ENCODE measurements at regions not wholly inside any gene's neighbourhood (a gene's known extent, or its start where the extent isn't known, plus 50 kb on each side); places are given as distances from the start of the nearest gene placed in this dataset.

- TF ChIP-seq BHLHE40 (IDR thresholded peaks at IDR 0.05; ENCODE audit: borderline replicate concordance) (no peak), ELF4 (IDR thresholded peaks at IDR 0.05) (no peak), ZNF384 (IDR thresholded peaks at IDR 0.05) (no peak), SP1 (IDR thresholded peaks at IDR 0.05) (no peak), SUZ12 (IDR thresholded peaks at IDR 0.05) (no peak), LEF1 (IDR thresholded peaks at IDR 0.05; ENCODE audit: borderline replicate concordance) (no peak), NFRKB (IDR thresholded peaks at IDR 0.05) (no peak), CTBP1 (IDR thresholded peaks at IDR 0.05; ENCODE audit: borderline replicate concordance) (no peak), FOXA1 (IDR thresholded peaks at IDR 0.05) (no peak), TARDBP (IDR thresholded peaks at IDR 0.05) (no peak)
Measured at GRCh38 chr9:135326141-135326540, 153.4 kb upstream of the PPP1R26 start.

Data from HEK293T (cell line).